ENCODE measurements at regions not wholly inside any gene's neighbourhood (a gene's known extent, or its start where the extent isn't known, plus 50 kb on each side); places are given as distances from the start of the nearest gene placed in this dataset.
"Not testable (repeated sequence)": the region's sequence is repeated elsewhere in the genome, so short reads cannot be mapped to it uniquely, and the experiment has no call there.

DNA sequence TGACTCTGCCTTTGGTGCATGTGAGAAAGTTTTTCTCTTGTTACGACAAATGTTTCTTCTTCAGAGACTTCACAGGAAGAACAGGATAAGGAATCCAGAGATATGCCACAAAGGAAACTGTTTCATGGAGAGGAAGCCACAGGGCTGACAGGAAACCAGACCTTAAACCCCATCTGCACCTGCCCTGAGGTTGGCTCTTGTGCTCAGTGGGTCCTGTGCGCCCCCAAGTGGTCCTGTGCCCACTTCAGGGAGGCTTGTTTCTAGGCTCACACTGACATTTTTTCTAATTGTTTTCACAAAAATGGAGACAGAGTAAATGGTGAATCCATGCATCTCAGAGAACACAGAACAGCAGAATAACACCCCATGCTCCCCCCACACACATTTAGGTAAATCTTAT lies 1193.5 kb downstream of the TMEM121 start:
- DNase-seq (ENCODE audit: low spot score) = not testable (repeated sequence)

DNA sequence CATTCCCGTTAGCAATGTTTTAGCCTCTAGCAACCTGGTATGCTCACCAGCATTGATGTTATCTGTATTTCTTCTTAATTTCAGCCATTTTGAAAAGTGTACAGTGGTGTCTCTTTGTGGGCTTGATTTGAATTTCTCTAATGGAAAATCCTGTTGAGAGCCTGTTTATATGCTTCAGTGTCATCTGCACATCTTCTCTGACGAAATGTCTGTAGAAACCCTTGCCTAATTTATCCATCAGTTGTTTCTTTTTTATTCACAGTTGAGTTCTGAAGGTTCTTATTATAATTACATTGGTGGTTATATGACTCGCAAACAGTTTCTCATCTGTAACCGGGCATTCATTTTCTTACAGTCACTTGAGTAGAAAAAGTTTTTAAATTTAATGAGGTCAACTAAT lies 1195.5 kb downstream of the TMEM121 start:
- DNase-seq (ENCODE audit: low spot score) = not testable (repeated sequence)

DNA sequence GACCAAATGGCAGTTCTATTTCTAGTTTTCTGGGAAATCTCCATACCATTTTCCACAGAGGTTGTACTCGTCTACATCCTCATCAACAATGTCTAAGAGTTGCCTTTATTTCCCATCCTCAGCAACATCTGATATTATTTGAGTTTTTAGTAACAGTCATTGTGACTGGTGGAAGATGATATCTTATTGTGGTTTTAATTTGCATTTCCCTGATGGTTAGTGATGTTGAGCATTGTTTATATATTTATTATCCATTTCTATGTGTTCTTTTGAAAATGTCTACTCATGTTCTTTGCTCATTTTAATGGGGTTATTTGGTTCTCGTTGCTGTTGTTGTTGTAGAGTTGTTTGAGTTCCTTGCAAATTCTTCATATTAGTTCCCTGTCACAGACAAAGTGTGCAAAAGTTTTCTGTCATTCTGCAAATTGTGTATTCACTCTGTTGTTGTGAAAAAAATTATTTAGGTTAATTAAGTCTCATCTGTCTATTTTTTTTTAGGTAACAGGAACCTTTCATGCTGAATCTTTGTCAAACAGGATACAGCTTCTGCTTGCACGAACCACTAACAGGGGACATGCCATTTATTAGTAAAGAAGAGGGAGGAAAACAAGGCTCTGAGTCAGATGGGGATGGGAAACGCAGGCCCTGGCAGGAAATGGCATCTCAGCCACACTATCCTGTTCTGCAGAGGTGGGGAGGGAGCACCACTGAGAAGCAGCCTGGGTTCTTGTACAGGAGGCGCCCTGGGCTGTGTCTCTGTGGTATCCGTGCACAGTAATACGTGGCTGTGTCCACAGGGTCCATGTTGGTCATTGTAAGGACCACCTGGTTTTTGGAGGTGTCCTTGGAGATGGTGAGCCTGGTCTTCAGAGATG lies 1196.7 kb downstream of the TMEM121 start:
- DNase-seq (ENCODE audit: low spot score) = not testable (repeated sequence)

DNA sequence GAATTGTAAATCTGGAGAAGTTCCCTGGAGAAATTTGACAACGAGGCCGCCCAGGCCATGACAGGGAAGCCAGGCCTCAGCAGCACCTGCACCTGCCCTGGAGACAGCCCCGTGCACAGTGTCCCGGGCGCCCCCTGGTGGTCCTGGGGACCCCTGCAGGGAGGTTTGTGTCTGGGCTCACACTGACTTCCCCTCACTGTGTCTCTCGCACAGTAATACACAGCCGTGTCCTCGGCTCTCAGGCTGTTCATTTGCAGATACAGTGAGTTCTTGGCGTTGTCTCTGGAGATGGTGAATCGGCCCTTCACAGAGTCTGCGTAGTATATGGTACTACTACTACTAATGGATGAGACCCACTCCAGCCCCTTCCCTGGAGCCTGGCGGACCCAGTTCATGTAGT lies 1201.6 kb downstream of the TMEM121 start:
- DNase-seq (ENCODE audit: low spot score) = not testable (repeated sequence)

DNA sequence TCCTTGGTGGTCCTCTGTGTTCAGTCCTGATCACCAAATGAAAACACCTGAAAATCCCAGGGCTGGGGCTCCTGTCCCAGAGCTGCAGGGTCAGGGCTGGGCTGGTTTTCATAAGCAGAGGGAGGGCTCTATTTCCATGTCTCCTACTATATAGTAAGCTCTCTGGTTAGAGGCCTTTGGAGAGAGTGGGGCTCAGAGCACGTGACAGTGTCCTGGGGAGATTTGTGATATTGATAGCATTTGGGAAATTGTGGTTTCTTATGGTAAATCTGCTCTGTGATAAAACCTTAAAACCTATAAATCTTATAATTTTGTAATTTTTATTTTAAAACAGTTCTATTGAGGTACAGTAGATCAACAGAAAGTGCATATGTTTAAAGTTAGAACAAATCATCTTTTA lies 1202.2 kb downstream of the TMEM121 start:
- DNase-seq (ENCODE audit: low spot score) = no peak

DNA sequence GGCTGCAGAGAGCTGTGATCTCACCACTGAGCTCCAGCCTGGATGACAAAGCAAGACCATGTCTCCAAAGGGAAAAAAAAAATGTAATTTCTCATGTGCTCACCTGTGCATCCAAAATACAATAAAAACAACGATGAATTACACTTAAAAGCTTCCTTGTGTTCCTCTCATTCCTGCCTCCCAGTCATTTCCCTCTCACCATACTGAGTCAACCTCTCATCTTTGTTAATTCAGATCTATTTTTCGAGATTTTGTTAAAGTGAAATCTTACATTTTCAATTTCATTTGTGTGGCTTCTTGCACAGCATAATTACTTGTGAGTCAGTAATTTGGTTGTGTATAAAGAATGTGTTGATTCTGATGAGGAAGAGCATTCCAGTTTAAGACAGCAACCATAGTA lies 1203.2 kb downstream of the TMEM121 start:
- DNase-seq (ENCODE audit: low spot score) = no peak

DNA sequence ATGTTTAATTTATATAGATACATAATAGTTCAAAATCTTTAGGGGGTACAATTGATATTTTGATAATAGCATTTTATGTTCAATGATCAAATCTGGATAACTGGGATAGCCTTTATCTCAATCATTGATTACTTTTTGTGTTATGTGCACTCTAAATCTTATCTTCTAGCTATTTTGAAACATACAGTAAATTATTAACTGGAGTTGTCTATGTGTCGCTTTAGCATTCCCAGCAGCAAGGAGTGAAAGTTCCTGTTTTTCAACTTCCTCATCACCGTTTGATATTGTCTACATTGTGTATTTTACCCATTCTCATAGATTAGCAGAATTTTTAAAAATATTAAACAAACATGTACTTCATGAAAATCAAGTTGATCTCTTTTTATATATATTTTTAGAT lies 1207.4 kb downstream of the TMEM121 start:
- DNase-seq (ENCODE audit: low spot score) = no peak

DNA sequence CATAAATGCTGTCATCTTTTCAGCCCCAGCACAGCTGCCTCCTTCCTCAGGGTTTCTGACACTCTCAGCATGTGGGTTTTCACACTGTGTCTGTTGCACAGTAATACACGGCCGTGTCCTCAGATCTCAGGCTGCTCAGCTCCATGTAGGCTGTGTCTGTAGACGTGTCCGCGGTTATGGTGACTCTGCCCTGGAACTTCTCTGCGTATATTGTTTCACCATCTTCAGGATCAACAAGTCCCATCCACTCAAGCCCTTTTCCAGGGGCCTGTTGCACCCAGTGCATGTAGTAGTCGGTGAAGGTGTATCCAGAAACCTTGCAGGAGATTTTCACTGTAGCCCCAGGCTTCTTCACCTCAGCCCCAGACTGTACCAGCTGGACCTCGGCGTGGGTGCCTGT lies 1210.6 kb downstream of the TMEM121 start:
- no peak for DNase-seq (ENCODE audit: low spot score)

DNA sequence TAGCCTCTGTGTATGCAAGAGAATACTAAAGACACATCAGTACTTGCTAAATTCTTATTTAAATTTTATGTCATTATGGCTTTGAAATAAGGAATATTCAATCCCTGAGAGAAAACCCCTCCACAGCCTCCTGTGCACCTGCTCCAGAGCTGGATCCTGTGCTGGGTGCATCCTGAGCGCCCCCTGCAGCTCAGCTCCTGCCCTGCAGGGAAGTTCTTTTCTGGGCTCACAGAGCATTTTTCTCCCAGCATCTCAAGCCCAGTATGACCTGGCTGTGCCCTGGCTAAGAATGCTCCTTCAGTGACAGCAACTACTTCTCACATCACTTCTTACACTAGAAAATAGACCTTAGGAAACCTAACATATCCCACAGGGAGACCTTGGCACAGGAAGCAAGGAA lies 1211.7 kb downstream of the TMEM121 start:
- DNase-seq (ENCODE audit: low spot score) = no peak

DNA sequence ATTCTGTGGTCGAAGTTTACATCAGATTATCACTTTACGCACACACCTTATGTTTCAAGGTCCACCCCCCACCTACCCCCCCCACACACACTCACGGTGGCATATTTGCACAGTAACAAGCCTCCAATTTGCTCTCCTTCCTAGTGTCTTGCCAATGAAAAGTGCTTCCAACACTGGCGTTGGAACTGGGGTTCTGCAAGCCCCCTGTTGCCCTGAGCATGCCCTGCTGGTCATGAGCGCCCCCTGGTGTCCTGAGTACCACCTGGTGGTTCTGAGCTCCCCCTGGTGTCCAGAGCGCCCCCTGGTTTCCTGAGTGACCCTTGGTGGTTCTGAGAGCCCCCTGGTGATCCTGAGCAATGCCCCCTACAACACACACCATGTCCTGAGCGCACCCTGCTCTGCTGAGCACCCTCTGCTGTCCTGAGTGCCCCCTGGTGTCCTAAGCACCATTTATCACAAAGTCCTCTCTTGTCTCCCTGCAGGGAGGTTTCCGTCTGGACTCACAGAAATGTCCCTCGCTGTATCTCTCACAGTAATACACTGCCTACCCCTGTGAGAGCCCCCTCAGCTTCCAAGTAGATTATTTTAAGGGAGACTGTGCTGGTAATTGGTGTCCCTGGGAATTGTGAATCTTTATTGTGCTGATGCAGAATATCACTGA lies 1212.3 kb downstream of the TMEM121 start:
- not testable (repeated sequence) for DNase-seq (ENCODE audit: low spot score)

DNA sequence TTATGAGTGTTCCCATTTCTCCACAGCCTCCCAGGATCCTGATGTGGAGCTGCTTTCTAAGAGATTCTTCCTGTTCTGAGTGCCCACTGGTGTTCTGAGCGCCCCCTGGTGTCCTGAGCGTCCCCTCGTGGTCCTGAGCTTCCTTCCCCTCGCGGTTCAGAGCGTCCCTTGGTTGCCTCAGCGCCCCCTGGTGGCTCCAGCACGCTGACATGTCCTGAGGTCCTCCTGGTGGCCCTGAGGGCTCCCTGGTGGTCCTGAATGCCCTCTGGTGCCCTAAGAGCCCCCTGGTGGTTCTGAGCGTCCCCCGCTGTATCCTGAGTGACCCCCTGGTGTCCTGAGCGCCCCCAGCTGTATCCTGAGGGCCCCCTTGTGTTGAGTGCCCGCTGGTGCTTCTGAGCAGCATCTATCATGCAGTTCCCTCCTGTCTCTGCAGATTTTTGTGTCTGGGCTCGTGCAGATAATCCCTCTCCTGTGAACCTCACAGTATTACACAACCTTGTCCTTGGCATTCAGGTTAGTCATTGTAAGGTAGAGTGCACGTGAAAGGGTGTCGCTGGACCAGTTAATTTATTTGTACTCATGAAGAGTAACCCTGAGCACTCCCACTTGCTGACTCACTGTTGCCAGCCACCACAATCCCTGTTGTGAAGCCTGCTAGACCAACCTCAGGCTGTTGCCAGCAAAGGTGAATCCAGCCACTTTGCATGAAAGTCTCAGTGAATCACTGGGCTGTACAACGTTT lies 1214.9 kb downstream of the TMEM121 start:
- not testable (repeated sequence) for DNase-seq (ENCODE audit: low spot score)

DNA sequence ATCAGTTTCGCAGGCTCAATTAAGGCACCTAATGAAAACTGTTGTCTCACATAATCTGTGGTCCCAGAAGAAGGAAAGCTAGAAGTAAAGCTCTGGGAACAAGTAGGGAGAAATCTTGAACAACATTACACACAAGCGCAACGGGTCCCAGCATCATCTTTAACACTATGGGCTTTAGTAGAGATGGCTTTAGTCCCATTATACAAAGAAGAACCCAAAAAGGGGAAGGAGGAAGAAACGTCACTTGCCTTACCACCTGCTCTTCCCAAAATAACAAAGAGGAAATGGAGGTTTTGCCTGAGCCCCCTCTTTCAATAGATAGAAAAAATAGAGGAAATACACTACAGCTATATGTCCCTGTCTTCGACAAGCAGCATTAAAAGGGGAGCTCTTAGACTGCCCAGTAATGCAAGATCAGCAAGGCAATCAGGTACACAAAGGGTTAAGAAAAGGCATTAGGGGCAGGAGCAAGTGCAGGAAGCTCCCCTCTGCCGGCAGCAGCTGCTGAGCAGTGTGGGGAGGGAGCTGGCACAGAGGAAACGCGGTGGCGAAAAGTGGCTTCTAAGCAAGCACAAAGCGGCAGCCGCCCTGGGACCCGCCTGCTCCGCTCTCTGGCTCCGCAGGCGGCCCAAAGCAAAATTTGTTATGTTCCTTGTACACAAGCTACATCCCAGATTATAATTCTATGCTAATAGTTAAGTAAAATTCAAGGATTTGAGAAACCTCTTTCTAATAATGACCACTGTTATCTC lies 1218.8 kb downstream of the TMEM121 start:
- not testable (repeated sequence) for DNase-seq (ENCODE audit: low spot score)

DNA sequence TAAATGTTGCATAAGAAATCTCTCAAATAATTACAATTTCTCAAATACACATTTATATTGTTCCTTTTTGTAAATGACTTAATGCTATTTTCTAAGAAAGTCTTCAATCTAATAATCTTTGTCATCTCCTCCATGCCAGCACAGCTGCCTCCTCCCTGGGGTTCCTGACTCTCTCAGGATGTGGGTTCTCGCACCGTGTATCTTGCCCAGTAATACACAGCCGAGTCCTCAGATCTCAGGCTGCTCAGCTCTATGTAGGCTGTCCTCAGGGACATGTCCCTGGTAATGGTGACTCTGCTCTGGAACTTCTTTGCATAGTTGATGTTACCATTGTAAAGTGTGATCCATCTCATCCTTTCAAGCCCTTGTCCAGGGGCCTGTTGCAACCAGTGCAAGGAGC lies 1223.7 kb downstream of the TMEM121 start:
- not testable (repeated sequence) for DNase-seq (ENCODE audit: low spot score)

DNA sequence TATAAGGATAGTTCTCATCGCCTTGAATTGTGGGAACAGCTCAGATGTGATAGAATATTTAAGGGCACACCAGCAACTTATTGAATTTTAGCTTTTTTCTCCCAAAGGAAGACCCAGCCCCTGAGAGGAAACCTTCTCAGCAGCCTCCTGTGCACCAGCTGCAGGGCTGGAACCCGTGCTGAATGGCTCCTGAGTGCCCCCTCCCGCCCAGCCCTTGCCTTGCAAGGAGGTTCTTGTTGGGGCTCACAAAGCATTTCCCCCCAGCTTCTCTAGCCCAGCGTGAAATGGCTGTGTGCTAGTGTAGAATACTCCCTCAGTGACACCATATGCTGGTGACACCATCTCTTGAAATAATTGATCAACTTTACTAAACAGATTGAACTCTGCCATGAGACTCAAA lies 1227.4 kb downstream of the TMEM121 start:
- not testable (repeated sequence) for DNase-seq (ENCODE audit: low spot score)

DNA sequence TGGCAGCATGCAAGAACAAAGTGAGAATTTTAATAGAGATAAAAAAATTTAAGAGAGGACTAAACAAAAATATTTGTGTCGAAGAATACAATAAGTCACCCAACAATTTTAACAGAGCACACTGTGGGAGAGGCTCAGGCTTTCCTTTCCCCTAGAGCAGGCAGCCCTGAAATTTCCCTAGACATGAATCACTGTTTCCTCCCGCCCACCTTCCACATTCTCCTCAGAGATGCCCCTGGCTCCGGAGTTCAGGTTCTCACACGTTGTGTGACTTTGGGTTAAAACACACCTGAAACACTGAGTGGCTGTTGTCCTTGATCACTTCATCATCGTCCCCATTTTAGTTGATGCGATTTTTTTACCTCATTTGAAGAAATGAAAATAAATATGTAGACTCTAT lies 1231.1 kb downstream of the TMEM121 start:
- not testable (repeated sequence) for DNase-seq (ENCODE audit: low spot score)

DNA sequence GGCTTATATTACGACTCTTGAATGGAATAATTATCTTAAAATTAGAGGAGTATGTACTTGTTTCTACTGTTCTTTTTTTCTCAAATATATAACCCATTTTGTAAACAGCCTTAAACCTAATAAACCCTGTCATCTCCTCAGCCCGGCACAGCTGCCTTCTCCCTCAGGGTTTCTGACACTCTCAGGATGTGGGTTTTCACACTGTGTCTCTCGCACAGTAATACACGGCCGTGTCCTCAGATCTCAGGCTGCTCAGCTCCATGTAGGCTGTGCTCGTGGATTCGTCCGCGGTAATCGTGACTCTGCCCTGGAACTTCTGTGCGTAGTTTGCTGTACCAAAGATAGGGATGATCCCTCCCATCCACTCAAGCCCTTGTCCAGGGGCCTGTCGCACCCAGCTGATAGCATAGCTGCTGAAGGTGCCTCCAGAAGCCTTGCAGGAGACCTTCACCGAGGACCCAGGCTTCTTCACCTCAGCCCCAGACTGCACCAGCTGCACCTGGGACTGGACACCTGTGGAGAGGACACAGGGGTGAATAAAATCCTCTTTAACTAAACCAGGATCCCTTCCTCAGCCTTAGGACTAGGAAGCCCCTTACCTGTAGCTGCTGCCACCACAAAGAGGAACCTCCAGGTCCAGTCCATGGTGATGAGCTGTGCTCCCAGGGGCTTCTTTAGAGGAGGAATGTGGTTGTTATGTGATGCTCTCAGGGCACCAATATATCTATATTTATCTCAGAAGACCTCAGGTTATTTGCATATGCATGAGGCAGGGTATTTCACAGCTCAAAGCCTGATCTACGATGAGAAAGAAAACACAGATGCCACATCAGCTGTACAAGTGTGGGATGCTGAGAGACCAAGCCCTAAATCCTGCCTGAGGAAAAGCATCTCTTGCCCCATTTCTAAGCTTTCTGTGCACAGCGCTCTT lies 1235.8 kb downstream of the TMEM121 start:
- not testable (repeated sequence) for DNase-seq (ENCODE audit: low spot score)

DNA sequence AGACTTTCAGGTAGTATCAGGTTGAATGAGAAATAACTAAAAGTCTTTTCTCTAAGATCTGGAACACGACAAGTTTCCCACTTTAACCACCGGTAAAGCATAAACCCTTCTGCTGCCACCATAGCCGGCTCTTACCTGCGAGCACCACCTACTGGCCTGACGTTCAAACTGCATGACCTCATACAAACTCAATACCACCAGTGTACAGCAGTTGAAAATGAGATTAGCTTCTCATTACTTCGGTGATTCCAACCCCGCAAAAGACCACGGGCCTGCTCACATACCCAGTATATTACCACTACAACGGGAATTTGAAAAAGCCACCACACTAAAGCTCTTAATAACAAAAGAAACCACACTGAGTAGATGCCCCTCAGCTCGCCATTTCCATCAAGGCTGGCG lies 1238.6 kb downstream of the TMEM121 start:
- not testable (repeated sequence) for DNase-seq (ENCODE audit: low spot score)

DNA sequence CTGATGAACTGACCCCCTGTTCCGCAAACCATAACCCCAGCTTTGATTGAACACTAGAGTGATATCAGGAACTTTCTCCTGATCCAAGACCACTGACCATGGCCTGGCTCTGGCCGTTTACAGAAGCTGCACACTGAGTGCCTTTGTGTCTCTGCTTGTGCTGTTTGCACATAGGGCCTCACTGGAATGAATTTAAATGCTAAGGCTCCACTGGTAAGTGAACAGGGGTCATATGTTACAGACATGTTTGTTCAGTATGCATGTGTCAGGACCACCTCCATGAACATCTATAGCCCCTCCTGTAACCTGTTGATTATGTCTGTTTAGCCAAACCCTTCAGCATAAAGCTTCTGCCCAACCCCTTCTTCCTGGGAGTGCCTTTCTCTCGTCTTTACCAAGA lies 1239.8 kb downstream of the TMEM121 start:
- no peak for DNase-seq (ENCODE audit: low spot score)

DNA sequence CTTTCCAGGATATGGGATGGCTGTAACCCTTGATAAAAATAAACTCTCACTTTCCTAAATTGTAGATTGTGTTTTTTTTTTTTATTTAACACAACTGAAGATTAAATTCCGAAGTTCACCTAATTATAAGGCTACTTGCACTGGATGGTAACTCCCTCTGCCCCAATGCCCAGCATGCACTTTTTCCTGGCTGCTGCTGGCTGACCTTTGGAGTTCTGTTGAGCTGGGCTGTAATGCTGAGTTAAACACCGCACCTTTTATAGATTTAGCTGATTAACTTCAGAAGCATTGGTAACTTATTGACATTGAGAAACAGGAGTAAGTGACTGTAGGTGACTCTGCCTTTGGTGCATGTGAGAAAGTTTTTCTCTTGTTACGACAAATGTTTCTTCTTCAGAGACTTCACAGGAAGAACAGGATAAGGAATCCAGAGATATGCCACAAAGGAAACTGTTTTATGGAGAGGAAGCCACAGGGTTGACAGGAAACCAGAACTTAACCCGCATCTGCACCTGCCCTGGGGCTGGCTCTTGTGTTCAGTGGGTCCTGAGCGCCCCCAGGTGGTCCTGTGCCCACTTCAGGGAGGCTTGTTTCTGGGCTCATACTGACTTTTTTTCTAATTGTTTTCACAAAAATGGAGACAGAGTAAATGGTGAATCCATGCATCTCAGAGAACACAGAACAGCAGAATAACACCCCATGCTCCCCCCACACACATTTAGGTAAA lies 1240.3 kb downstream of the TMEM121 start:
- not testable (repeated sequence) for DNase-seq (ENCODE audit: low spot score)

DNA sequence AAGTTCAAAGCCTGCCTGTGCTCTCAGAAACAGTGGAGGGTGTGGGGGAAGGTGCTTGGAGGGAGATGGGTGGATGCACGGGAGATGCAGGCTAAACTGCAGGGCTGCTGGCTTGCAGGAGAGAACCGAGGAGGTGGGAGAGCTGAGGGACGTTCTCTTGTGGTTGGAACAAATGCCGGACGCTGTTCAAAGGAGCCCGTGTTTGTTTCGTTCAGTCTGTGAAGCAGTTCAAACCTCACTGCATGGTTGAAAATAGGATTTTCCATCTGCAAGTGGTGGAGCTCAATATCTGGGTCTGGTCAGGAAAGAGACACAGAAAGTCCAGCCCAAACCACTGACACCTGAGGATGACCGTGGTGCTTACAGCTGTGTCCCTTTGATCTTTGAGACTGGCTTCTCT lies 1241.8 kb downstream of the TMEM121 start:
- not testable (repeated sequence) for DNase-seq (ENCODE audit: low spot score)
